ENCODE measurements at regions not wholly inside any gene's neighbourhood (a gene's known extent, or its start where the extent isn't known, plus 50 kb on each side); places are given as distances from the start of the nearest gene placed in this dataset.
A peak's percentile ranks its signal among the peaks of the same experiment; 100 is the strongest.

DNA sequence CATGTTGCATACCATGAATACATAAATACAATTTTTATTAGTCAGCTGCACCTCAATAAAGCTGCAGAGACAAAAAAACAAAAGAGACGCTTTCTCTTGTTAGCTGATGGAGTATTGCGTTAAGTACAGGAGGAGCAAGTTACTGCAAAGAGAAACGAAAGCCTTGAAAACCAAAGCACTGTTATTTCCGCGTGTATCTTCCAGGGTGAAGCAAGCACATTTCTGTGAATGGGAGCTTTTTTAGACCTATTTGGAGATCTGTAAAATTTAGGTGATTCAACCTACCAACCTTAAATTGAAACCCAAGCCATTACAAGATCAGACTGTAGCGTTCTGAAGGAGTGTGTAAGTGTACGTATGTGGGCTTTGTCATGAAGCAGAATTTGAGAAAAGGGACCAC lies 390.4 kb downstream of the SOX9 start:
- ATAC-seq: no peak
- H3K4me2 ChIP-seq: peak overlapping the region; percentile 46
- WGBS (ENCODE audit: missing lambda C conversion rate): 80% methylated on average over 7 of the region's 7 CpGs

DNA sequence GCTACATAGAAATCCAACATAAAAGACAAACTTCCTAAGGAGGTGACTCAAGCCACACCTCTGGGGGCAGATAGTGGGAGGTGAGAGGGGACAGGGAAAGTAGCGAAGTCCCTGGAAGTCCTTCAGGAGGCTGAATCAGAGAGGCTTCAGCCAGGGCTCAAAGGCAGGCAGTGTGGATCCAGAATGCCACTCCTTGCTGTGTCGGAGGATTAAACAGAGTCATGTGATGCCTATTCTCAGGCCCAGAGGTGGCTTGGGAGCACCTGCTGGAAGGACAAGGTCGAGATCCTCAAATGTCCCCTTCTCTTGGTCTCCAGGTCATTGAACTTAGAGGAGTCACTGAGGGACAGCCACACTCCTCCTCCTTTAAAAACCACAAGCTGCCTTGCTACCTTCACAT lies 391.1 kb downstream of the SOX9 start:
- H3K4me2 ChIP-seq: peak overlapping the region; percentile 46
- DNase-seq (ENCODE audit: low read depth in 1 of 2, low spot score in 1 of 2) (no peak), ATAC-seq (peak in 1 of 2 experiments; percentile 12; a peak in 3 of 6 replicates), FAIRE-seq (no peak)
- ChIA-PET CTCF (interaction anchor here (0.6 to 1.2 kb wide), 3 partner anchors 24 to 1042 kb away, joined by 3 read pairs; no protein-coding TSS in a partner anchor), POLR2A (no interaction called here)
- peaks cover 77% of the 10 kb centered on the region for H3K4me1 ChIP-seq
- H3K4me3 ChIP-seq: no peak overlapping the region
- WGBS (ENCODE audit: missing lambda C conversion rate): 61% methylated on average over 3 of the region's 3 CpGs
- H3K27ac ChIP-seq: peak overlapping the region; percentile 19 to 62; a peak in 3 of 6 replicates
- H3K9me3 ChIP-seq: no peaks in the 10 kb centered on the region
- TF ChIP-seq TFCP2L1 (CRISPR knock-in tag; IDR thresholded peaks at IDR 0.05): no peak
- TF ChIP-seq JUNB (IDR thresholded peaks at IDR 0.05): no peak
- no peak for TF ChIP-seq RNF2 (IDR thresholded peaks at IDR 0.05; ENCODE audit: borderline replicate concordance, low read depth)
- no peak for TF ChIP-seq HOXB13 (CRISPR knock-in tag; IDR thresholded peaks at IDR 0.05; ENCODE audit: low read depth)
- TF ChIP-seq KDM5A (IDR thresholded peaks at IDR 0.05): no peak
- TF ChIP-seq CHD2 (IDR thresholded peaks at IDR 0.05; ENCODE audit: low read length, partially characterized antibody): no peak
- TF ChIP-seq NFE2L2 (conservative IDR thresholded peaks at IDR 0.05; ENCODE audit: low read length): no peak

More for the DNA sequence above, 390.4 kb downstream of the SOX9 start:
- Histone ChIP-seq H3K4me3 (no peak overlapping the region), H3K27ac (peak overlapping the region; percentile 1 to 62; a peak in 4 of 6 replicates), H3K4me1 (peaks cover 73% of the 10 kb centered on the region), H3K9me3 (no peaks in the 10 kb centered on the region)
- CTCF ChIA-PET: interaction anchor here (0.6 to 1.6 kb wide), 3 partner anchors 11 to 1041 kb away, joined by 3 to 4 read pairs (median 3); no protein-coding TSS in a partner anchor
- TF ChIP-seq, protein P1, sequence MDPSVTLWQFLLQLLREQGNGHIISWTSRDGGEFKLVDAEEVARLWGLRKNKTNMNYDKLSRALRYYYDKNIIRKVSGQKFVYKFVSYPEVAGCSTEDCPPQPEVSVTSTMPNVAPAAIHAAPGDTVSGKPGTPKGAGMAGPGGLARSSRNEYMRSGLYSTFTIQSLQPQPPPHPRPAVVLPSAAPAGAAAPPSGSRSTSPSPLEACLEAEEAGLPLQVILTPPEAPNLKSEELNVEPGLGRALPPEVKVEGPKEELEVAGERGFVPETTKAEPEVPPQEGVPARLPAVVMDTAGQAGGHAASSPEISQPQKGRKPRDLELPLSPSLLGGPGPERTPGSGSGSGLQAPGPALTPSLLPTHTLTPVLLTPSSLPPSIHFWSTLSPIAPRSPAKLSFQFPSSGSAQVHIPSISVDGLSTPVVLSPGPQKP (IDR thresholded peaks at IDR 0.05; ENCODE audit: low read depth, low read length): no peak
- TF ChIP-seq FOSB (CRISPR knock-in tag; IDR thresholded peaks at IDR 0.05) (no peak), HOXA7 (CRISPR knock-in tag; IDR thresholded peaks at IDR 0.05) (no peak), CEBPB (IDR thresholded peaks at IDR 0.05) (no peak), ESRRA (IDR thresholded peaks at IDR 0.05; ENCODE audit: borderline replicate concordance, low read length) (no peak), JUNB (IDR thresholded peaks at IDR 0.05) (no peak), HDAC2 (IDR thresholded peaks at IDR 0.05) (no peak), BHLHE40 (IDR thresholded peaks at IDR 0.05; ENCODE audit: low read depth, low read length) (no peak; the same call in 1 of the 2 replicates), CBX8 (IDR thresholded peaks at IDR 0.05) (no peak), RARB (CRISPR knock-in tag; IDR thresholded peaks at IDR 0.05) (no peak), SMC3 (IDR thresholded peaks at IDR 0.05) (no peak), POLR2AphosphoS2 (conservative IDR thresholded peaks at IDR 0.05; ENCODE audit: low read length) (no peak), HEYL (CRISPR knock-in tag; IDR thresholded peaks at IDR 0.05) (no peak), FOXS1 (CRISPR knock-in tag; IDR thresholded peaks at IDR 0.05) (no peak), KDM5A (IDR thresholded peaks at IDR 0.05) (no peak), POLR2A (IDR thresholded peaks at IDR 0.05; ENCODE audit: low read length) (no peak), GATA3 (IDR thresholded peaks at IDR 0.05; ENCODE audit: borderline replicate concordance) (no peak)
- TF ChIP-seq, protein P2, sequence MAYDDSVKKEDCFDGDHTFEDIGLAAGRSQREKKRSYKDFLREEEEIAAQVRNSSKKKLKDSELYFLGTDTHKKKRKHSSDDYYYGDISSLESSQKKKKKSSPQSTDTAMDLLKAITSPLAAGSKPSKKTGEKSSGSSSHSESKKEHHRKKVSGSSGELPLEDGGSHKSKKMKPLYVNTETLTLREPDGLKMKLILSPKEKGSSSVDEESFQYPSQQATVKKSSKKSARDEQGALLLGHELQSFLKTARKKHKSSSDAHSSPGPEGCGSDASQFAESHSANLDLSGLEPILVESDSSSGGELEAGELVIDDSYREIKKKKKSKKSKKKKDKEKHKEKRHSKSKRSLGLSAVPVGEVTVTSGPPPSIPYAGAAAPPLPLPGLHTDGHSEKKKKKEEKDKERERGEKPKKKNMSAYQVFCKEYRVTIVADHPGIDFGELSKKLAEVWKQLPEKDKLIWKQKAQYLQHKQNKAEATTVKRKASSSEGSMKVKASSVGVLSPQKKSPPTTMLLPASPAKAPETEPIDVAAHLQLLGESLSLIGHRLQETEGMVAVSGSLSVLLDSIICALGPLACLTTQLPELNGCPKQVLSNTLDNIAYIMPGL (CRISPR knock-in tag; IDR thresholded peaks at IDR 0.05; ENCODE audit: borderline replicate concordance): no peak
- TF ChIP-seq, protein P3, sequence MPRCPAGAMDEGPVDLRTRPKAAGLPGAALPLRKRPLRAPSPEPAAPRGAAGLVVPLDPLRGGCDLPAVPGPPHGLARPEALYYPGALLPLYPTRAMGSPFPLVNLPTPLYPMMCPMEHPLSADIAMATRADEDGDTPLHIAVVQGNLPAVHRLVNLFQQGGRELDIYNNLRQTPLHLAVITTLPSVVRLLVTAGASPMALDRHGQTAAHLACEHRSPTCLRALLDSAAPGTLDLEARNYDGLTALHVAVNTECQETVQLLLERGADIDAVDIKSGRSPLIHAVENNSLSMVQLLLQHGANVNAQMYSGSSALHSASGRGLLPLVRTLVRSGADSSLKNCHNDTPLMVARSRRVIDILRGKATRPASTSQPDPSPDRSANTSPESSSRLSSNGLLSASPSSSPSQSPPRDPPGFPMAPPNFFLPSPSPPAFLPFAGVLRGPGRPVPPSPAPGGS (IDR thresholded peaks at IDR 0.05): no peak
- DNase-seq (ENCODE audit: low read depth in 1 of 2, low spot score in 1 of 2) (no peak), FAIRE-seq (no peak)
- POLR2A ChIA-PET: no interaction called here
